Stomach (tissue), 8 donors: ENCODE measurements at regions not wholly inside any gene's neighbourhood (a gene's known extent, or its start where the extent isn't known, plus 50 kb on each side); places are given as distances from the start of the nearest gene placed in this dataset.

ENCODE experiments used
- DNase-seq, 2 donors: peaks; one replicate each; pipeline versions ENCODE4 v3.0.0 to v3.0.0-alpha.2; 2013 to 2019
- H3K27ac ChIP-seq, 5 donors: fragments of 200-600 bp in 4 of 5; sonication (generic) in 4 of 5; one replicate each; pipeline ENCODE4 v1.5.1; 2013 to 2019; ENCODE audit warnings: mild to moderate bottlenecking in 1 of 5, moderate library complexity in 1 of 5
- H3K27me3 ChIP-seq, 3 donors: fragments of 200-600 bp; sonication (generic); one replicate each; pipeline ENCODE4 v1.5.1; 2017 to 2019; ENCODE audit warnings: mixed run types in 1 of 3
- H3K36me3 ChIP-seq, 4 donors: fragments of 200-600 bp; sonication (generic); 1 replicate in 3 of 4; 2 replicates in 1 of 4; pipeline ENCODE4 v1.5.1; 2016 to 2019
- H3K4me1 ChIP-seq, 4 donors: fragments of 200-600 bp; sonication (generic); one replicate each; pipeline ENCODE4 v1.5.1; 2016 to 2019
- H3K4me3 ChIP-seq, 4 donors: fragments of 200-600 bp; sonication (generic) in 3 of 4; one replicate each; pipeline ENCODE4 v1.5.1; 2016 to 2019; ENCODE audit warnings: mild to moderate bottlenecking in 1 of 4
- H3K9me3 ChIP-seq, 4 donors: fragments of 200-600 bp; sonication (generic); one replicate each; pipeline ENCODE4 v1.5.1; 2016 to 2019
- EP300 ChIP-seq: sonication (generic); formaldehyde crosslinking; IDR thresholded peaks from one replicate; pipeline ENCODE4 v1.6.1; 2017; ENCODE audit warnings: antibody characterized with exemption
- POLR2A ChIP-seq, 4 donors: fragments of 450-650 bp; IDR thresholded peaks; one replicate each; pipeline ENCODE4 v1.6.1; 2016; ENCODE audit warnings: antibody characterized with exemption in 4 of 4, control low read depth in 2 of 4, mild to moderate bottlenecking in 1 of 4, moderate library complexity in 1 of 4
- POLR2AphosphoS5 ChIP-seq, 3 donors: sonication (generic); formaldehyde crosslinking; IDR thresholded peaks; one replicate each; pipeline ENCODE4 v1.6.1; 2016; ENCODE audit warnings: antibody characterized with exemption in 3 of 3
- WGBS, 5 donors: extraction: QIAGEN DNeasy Blood & Tissue Kit in 3 of 5; methylation state at CpG; one replicate each; pipeline versions ENCODE4 v1.1.5 to v1.1.7; 2013 to 2018; 5-methylcytosine and 5-hydroxymethylcytosine counted together
- intact Hi-C: fragments of 100-400 bp; cut with DNase I; formaldehyde crosslinking; loops from one replicate; pipeline ENCODE4 v1.15.1; 2023; ENCODE audit warnings: low total_unique reads
- TF ChIP-seq, protein P1 (sequence below), 7 experiments: fragments of 450-650 bp in 4 of 7; fragments of 200-600 bp in 3 of 7; sonication (generic) in 3 of 7; IDR thresholded peaks; one replicate each; pipeline ENCODE4 v1.5.1; 2016 to 2019; ENCODE audit warnings: antibody characterized with exemption in 7 of 7, control low read depth in 2 of 7, mild to moderate bottlenecking in 1 of 7
- donor health status: healthy with polysubstance abuse.
- donor health status: Bipolar disorder and iron deficiency.
- donor health status: healthy.

DNA sequence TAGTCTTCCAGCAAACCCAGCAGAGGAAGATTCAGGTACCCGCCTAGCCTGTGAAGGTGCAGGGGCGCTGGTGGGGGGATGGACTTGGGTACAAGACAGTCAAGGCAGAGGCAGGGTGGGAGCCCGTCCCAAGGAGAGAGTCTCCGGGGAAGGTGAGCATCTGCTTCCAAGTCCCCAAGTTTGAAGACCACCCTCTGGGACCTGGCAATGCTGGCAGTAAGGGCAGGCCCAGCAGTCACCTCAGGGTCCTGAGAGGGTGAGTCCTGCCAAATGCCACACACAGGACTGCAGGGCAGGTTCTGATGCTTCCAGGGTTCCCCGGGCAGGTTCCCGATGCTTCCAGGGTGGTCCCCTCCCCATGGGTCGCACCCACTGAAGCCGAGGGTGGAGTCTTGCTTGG is 261.8 kb upstream of the IRX1 start:
- no peak for DNase-seq
- no peaks in the 10 kb centered on the region for H3K4me1 ChIP-seq
- H3K36me3 ChIP-seq, result no peaks in the 10 kb centered on the region
- 67 to 89% (median 76%) methylated on average over 7 to 8 of the region's 8 CpGs for WGBS, 5 donors
- TF ChIP-seq POLR2A (IDR thresholded peaks at IDR 0.05), result no peak
- TF ChIP-seq, protein P1, sequence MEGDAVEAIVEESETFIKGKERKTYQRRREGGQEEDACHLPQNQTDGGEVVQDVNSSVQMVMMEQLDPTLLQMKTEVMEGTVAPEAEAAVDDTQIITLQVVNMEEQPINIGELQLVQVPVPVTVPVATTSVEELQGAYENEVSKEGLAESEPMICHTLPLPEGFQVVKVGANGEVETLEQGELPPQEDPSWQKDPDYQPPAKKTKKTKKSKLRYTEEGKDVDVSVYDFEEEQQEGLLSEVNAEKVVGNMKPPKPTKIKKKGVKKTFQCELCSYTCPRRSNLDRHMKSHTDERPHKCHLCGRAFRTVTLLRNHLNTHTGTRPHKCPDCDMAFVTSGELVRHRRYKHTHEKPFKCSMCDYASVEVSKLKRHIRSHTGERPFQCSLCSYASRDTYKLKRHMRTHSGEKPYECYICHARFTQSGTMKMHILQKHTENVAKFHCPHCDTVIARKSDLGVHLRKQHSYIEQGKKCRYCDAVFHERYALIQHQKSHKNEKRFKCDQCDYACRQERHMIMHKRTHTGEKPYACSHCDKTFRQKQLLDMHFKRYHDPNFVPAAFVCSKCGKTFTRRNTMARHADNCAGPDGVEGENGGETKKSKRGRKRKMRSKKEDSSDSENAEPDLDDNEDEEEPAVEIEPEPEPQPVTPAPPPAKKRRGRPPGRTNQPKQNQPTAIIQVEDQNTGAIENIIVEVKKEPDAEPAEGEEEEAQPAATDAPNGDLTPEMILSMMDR (IDR thresholded peaks at IDR 0.05), result no peak
- TF ChIP-seq POLR2AphosphoS5 (IDR thresholded peaks at IDR 0.05), result no peak
- TF ChIP-seq EP300, result no peak
- peaks cover 0 to 8% (median 0%) of the 10 kb centered on the region in 3 donors for H3K27me3 ChIP-seq
- H3K4me3 ChIP-seq, result no peak overlapping the region
- no peak overlapping the region for H3K27ac ChIP-seq
- H3K9me3 ChIP-seq, result peaks cover 0 to 2% (median 0%) of the 10 kb centered on the region in 4 donors
- intact Hi-C loops, result no loop called here

DNA sequence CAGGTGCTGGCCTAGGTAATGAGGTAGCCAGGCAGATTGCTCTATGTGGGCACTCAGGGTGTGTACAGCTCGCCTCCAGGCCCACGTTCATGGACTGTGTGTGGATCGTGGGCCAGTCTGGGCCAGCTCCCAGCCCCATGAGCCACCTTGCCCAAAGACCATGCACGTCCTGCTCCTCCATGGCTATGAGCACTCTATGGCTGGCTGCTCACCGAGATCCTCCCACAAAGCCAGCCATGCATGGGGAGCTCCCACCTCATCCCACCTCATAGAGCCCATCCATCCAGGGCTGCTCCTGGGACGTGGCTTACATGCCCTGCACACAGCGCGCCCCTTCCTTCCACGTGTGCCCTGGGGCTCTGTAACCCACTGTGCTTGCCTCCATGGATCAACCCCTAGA is 262.5 kb upstream of the IRX1 start:
- no peak overlapping the region for H3K27ac ChIP-seq
- peaks cover 0 to 8% (median 0%) of the 10 kb centered on the region in 3 donors for H3K27me3 ChIP-seq
- H3K36me3 ChIP-seq, result no peaks in the 10 kb centered on the region
- no peaks in the 10 kb centered on the region for H3K4me1 ChIP-seq
- no peak overlapping the region for H3K4me3 ChIP-seq
- peaks cover 0 to 7% (median 0%) of the 10 kb centered on the region in 4 donors for H3K9me3 ChIP-seq
- intact Hi-C loops, result no loop called here
- DNase-seq, result no peak
- no peak for TF ChIP-seq POLR2A (IDR thresholded peaks at IDR 0.05)
- no peak for TF ChIP-seq POLR2AphosphoS5 (IDR thresholded peaks at IDR 0.05)
- TF ChIP-seq, protein P1 (IDR thresholded peaks at IDR 0.05), result no peak
- TF ChIP-seq EP300, result no peak
- WGBS, 5 donors, result 73 to 94% (median 89%) methylated on average over 7 to 9 of the region's 9 CpGs

DNA sequence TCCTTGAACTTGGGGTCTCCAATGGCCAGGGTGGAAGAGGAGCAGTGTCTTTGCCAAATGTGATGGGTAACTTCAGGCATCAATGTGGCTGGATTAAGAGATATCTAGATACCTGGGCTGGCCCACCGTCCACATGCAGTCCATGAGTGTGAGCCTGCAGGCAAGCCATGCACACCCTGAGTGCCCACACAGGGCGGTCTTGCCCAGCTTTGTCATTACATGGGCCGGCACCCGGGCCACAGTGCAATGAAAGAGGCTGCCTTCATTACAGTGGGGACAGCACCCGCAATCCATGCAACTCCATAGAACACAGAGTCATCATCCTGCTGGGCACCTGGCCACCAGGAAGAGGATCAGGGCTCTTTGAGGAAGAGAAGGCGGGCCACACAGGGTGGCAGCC is 263.8 kb upstream of the IRX1 start:
- 91 to 100% (median 94%) methylated on average over 3 to 6 of the region's 6 CpGs for WGBS, 5 donors
- intact Hi-C loops, result no loop called here
- peaks cover 0 to 8% (median 0%) of the 10 kb centered on the region in 3 donors for H3K27me3 ChIP-seq
- H3K9me3 ChIP-seq, result peaks cover 0 to 7% (median 0%) of the 10 kb centered on the region in 4 donors
- no peak overlapping the region for H3K4me3 ChIP-seq
- no peak for DNase-seq
- H3K27ac ChIP-seq, result no peak overlapping the region
- TF ChIP-seq POLR2AphosphoS5 (IDR thresholded peaks at IDR 0.05), result no peak
- TF ChIP-seq EP300, result no peak
- TF ChIP-seq, protein P1 (IDR thresholded peaks at IDR 0.05), result no peak
- no peak for TF ChIP-seq POLR2A (IDR thresholded peaks at IDR 0.05)
- H3K36me3 ChIP-seq, result no peaks in the 10 kb centered on the region
- H3K4me1 ChIP-seq, result no peaks in the 10 kb centered on the region

DNA sequence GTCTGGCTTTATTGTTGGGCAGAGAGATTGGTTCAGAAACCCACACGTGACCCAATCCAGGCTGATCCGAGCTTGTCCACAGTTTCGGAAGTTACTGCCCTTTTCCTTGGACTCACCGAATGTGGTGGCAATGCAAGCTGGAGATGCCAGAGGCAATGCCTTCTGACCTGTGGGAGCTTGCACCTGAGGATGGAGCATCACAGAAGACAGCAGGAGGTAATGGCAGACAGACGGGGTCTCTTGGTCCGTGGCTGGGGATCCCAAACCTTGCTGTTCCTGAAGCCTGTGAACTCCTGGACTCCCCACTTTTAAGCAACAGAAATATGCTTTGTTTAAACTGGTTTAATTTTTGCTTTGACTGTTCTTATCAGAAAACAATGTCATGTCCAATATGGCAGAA is 265.2 kb upstream of the IRX1 start:
- DNase-seq, result no peak
- TF ChIP-seq POLR2AphosphoS5 (IDR thresholded peaks at IDR 0.05) (no peak), POLR2A (IDR thresholded peaks at IDR 0.05) (no peak), EP300 (no peak)
- TF ChIP-seq, protein P1 (IDR thresholded peaks at IDR 0.05), result no peak
- no peak overlapping the region for H3K4me3 ChIP-seq
- H3K4me1 ChIP-seq, result no peaks in the 10 kb centered on the region
- H3K9me3 ChIP-seq, result peaks cover 0 to 7% (median 0%) of the 10 kb centered on the region in 4 donors
- H3K27me3 ChIP-seq, result peaks cover 0 to 8% (median 0%) of the 10 kb centered on the region in 3 donors
- intact Hi-C loops, result no loop called here
- no peaks in the 10 kb centered on the region for H3K36me3 ChIP-seq
- no peak overlapping the region for H3K27ac ChIP-seq
- 87 to 96% (median 91%) methylated on average over 6 of the region's 6 CpGs for WGBS, 5 donors
